WTC11 (cell line): ENCODE measurements at regions not wholly inside any gene's neighbourhood (a gene's known extent, or its start where the extent isn't known, plus 50 kb on each side); places are given as distances from the start of the nearest gene placed in this dataset.
"Not testable (repeated sequence)": the region's sequence is repeated elsewhere in the genome, so short reads cannot be mapped to it uniquely, and the experiment has no call there.

Experiments used
- HMGXB4 ChIP-seq: sonication (generic); formaldehyde crosslinking; IDR thresholded peaks from 2 replicates; pipeline ENCODE4 v1.8.1; 2023; ENCODE audit warnings: mild to moderate bottlenecking, moderate library complexity, missing genetic modification reagents
- JUN ChIP-seq: sonication (generic); formaldehyde crosslinking; IDR thresholded peaks from 2 replicates; pipeline ENCODE4 v1.8.0; 2023; ENCODE audit warnings: mild to moderate bottlenecking, missing genetic modification reagents
- STAT6 ChIP-seq: sonication (generic); formaldehyde crosslinking; conservative IDR thresholded peaks from 2 replicates; pipeline ENCODE4 v1.8.1; 2023; ENCODE audit warnings: mild to moderate bottlenecking, low read depth, missing genetic modification reagents, moderate library complexity
- USF2 ChIP-seq: sonication (generic); formaldehyde crosslinking; IDR thresholded peaks from 2 replicates; pipeline ENCODE4 v1.8.1; 2023; ENCODE audit warnings: mild to moderate bottlenecking, missing genetic modification reagents, moderate library complexity
- ZBTB43 ChIP-seq: sonication (generic); formaldehyde crosslinking; IDR thresholded peaks from 2 replicates; pipeline ENCODE4 v1.8.1; 2023; ENCODE audit warnings: mild to moderate bottlenecking, missing genetic modification reagents
- TF ChIP-seq, protein P1 (sequence below): fragments of 200-600 bp; IDR thresholded peaks from 2 replicates; pipeline ENCODE4 v1.8.0; 2022; ENCODE audit warnings: antibody characterized with exemption
- TF ChIP-seq, protein P2 (sequence below): sonication (generic); formaldehyde crosslinking; IDR thresholded peaks from 2 replicates; pipeline ENCODE4 v1.8.0; 2022; ENCODE audit warnings: mild to moderate bottlenecking, missing genetic modification reagents

GRCh38 chr10:46665536-46665935 is 86.6 kb downstream of the SYT15 start:
- TF ChIP-seq, protein P1, sequence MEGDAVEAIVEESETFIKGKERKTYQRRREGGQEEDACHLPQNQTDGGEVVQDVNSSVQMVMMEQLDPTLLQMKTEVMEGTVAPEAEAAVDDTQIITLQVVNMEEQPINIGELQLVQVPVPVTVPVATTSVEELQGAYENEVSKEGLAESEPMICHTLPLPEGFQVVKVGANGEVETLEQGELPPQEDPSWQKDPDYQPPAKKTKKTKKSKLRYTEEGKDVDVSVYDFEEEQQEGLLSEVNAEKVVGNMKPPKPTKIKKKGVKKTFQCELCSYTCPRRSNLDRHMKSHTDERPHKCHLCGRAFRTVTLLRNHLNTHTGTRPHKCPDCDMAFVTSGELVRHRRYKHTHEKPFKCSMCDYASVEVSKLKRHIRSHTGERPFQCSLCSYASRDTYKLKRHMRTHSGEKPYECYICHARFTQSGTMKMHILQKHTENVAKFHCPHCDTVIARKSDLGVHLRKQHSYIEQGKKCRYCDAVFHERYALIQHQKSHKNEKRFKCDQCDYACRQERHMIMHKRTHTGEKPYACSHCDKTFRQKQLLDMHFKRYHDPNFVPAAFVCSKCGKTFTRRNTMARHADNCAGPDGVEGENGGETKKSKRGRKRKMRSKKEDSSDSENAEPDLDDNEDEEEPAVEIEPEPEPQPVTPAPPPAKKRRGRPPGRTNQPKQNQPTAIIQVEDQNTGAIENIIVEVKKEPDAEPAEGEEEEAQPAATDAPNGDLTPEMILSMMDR, result not testable (repeated sequence)
- not testable (repeated sequence) for TF ChIP-seq ZBTB43 (CRISPR knock-in tag); STAT6; USF2 (CRISPR knock-in tag); HMGXB4 (CRISPR knock-in tag); JUN (CRISPR knock-in tag)
- TF ChIP-seq, protein P2, sequence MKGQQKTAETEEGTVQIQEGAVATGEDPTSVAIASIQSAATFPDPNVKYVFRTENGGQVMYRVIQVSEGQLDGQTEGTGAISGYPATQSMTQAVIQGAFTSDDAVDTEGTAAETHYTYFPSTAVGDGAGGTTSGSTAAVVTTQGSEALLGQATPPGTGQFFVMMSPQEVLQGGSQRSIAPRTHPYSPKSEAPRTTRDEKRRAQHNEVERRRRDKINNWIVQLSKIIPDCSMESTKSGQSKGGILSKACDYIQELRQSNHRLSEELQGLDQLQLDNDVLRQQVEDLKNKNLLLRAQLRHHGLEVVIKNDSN (CRISPR knock-in tag), result not testable (repeated sequence)
